Nephron (organoid): ENCODE measurements at regions not wholly inside any gene's neighbourhood (a gene's known extent, or its start where the extent isn't known, plus 50 kb on each side); places are given as distances from the start of the nearest gene placed in this dataset.

Experiments
- H3K27ac Mint-ChIP-seq, 3 experiments: 2 replicates each; pipeline ENCODE4 v1.8.0; 2020; ENCODE audit warnings: mixed read lengths in 3 of 3, mild to moderate bottlenecking in 2 of 3, moderate library complexity in 1 of 3
- H3K27me3 Mint-ChIP-seq: 2 replicates; pipeline ENCODE4 v1.8.0; 2021; ENCODE audit warnings: low read depth, mild to moderate bottlenecking, moderate library complexity, mixed read lengths
- H3K36me3 Mint-ChIP-seq: 2 replicates; pipeline ENCODE4 v1.8.0; 2020; ENCODE audit warnings: low read depth, mixed read lengths
- H3K4me1 Mint-ChIP-seq: 2 replicates; pipeline ENCODE4 v1.8.0; 2020; ENCODE audit warnings: mixed read lengths
- H3K4me3 Mint-ChIP-seq, 3 experiments: 2 replicates each; pipeline ENCODE4 v1.8.0; 2020; ENCODE audit warnings: mild to moderate bottlenecking in 3 of 3, mixed read lengths in 3 of 3, moderate library complexity in 2 of 3
- H3K9me3 Mint-ChIP-seq: 2 replicates; pipeline ENCODE4 v1.8.0; 2020; ENCODE audit warnings: mixed read lengths
- CTCF ChIP-seq, 3 experiments: fragments of 200-600 bp; sonication (generic); IDR thresholded peaks; one replicate each; pipeline ENCODE4 v1.5.0; 2021; ENCODE audit warnings: antibody characterized with exemption in 3 of 3; ENCODE audit not compliant: unreplicated experiment in 3 of 3

GRCh38 chr11:110903378-110903777 lies 191.1 kb upstream of the ARHGAP20 start:
- H3K27ac Mint-ChIP-seq: peak overlapping the region in 2 of 3 experiments; percentile 13 to 49
- no peak overlapping the region for H3K4me3 Mint-ChIP-seq
- no peaks in the 10 kb centered on the region for H3K9me3 Mint-ChIP-seq
- no peak for TF ChIP-seq CTCF (IDR thresholded peaks at IDR 0.05; ENCODE audit: unreplicated experiment in 3 of 3)
- no peaks in the 10 kb centered on the region for H3K27me3 Mint-ChIP-seq
- no peaks in the 10 kb centered on the region for H3K36me3 Mint-ChIP-seq
- peaks cover 43% of the 10 kb centered on the region for H3K4me1 Mint-ChIP-seq

GRCh38 chr11:110901441-110901840 lies 189.2 kb upstream of the ARHGAP20 start:
- H3K4me1 Mint-ChIP-seq: peaks cover 42% of the 10 kb centered on the region
- no peak for TF ChIP-seq CTCF (IDR thresholded peaks at IDR 0.05; ENCODE audit: unreplicated experiment in 3 of 3)
- H3K9me3 Mint-ChIP-seq: peaks cover 2% of the 10 kb centered on the region
- H3K27ac Mint-ChIP-seq: no peak overlapping the region
- H3K4me3 Mint-ChIP-seq: no peak overlapping the region
- no peaks in the 10 kb centered on the region for H3K27me3 Mint-ChIP-seq
- no peaks in the 10 kb centered on the region for H3K36me3 Mint-ChIP-seq

- Mint-ChIP-seq H3K36me3 (no peaks in the 10 kb centered on the region), H3K27ac (no peak overlapping the region), H3K27me3 (no peaks in the 10 kb centered on the region), H3K4me1 (peaks cover 45% of the 10 kb centered on the region), H3K9me3 (peaks cover 4% of the 10 kb centered on the region), H3K4me3 (no peak overlapping the region)
- no peak for TF ChIP-seq CTCF (IDR thresholded peaks at IDR 0.05; ENCODE audit: unreplicated experiment in 3 of 3)
Observed at GRCh38 chr11:110900426-110900825, 188.2 kb upstream of the ARHGAP20 start.

GRCh38 chr11:110897035-110897434 lies 184.8 kb upstream of the ARHGAP20 start:
- H3K9me3 Mint-ChIP-seq: peaks cover 6% of the 10 kb centered on the region
- H3K27me3 Mint-ChIP-seq: no peaks in the 10 kb centered on the region
- peak overlapping the region in 2 of 3 experiments; percentile 50 to 73 for H3K27ac Mint-ChIP-seq
- H3K4me3 Mint-ChIP-seq: no peak overlapping the region
- peaks cover 28% of the 10 kb centered on the region for H3K4me1 Mint-ChIP-seq
- no peaks in the 10 kb centered on the region for H3K36me3 Mint-ChIP-seq
- no peak for TF ChIP-seq CTCF (IDR thresholded peaks at IDR 0.05; ENCODE audit: unreplicated experiment in 3 of 3)

- no peak for TF ChIP-seq CTCF (IDR thresholded peaks at IDR 0.05; ENCODE audit: unreplicated experiment in 3 of 3)
- Mint-ChIP-seq H3K4me1 (peaks cover 23% of the 10 kb centered on the region), H3K36me3 (no peaks in the 10 kb centered on the region), H3K9me3 (peaks cover 6% of the 10 kb centered on the region), H3K27ac (peak overlapping the region in 1 of 3 experiments; percentile 19), H3K27me3 (no peaks in the 10 kb centered on the region), H3K4me3 (no peak overlapping the region)
Observed at GRCh38 chr11:110896358-110896757, 184.1 kb upstream of the ARHGAP20 start.

GRCh38 chr11:110894224-110894623 lies 182.0 kb upstream of the ARHGAP20 start:
- no peak for TF ChIP-seq CTCF (IDR thresholded peaks at IDR 0.05; ENCODE audit: unreplicated experiment in 3 of 3)
- Mint-ChIP-seq H3K36me3 (no peaks in the 10 kb centered on the region), H3K9me3 (peaks cover 6% of the 10 kb centered on the region), H3K27ac (no peak overlapping the region), H3K4me3 (no peak overlapping the region), H3K27me3 (no peaks in the 10 kb centered on the region), H3K4me1 (peaks cover 15% of the 10 kb centered on the region)
